ENCODE measurements at regions not wholly inside any gene's neighbourhood (a gene's known extent, or its start where the extent isn't known, plus 50 kb on each side); places are given as distances from the start of the nearest gene placed in this dataset.

- peaks cover 0 to 9% of the 10 kb centered on the region in 2 donors for H3K4me1 ChIP-seq (replicated peaks in 1 of 2)
- no peaks in the 10 kb centered on the region for H3K9me3 ChIP-seq (replicated peaks in 1 of 3)
- intact Hi-C loops (cut with DNase I): loop anchor here in 1 of 2 donors (10.0 kb wide), 1 partner anchor 49 kb away; no protein-coding TSS in a partner anchor
- H3K36me3 ChIP-seq (replicated peaks in 1 of 2): no peaks in the 10 kb centered on the region
- TF ChIP-seq, protein P1, sequence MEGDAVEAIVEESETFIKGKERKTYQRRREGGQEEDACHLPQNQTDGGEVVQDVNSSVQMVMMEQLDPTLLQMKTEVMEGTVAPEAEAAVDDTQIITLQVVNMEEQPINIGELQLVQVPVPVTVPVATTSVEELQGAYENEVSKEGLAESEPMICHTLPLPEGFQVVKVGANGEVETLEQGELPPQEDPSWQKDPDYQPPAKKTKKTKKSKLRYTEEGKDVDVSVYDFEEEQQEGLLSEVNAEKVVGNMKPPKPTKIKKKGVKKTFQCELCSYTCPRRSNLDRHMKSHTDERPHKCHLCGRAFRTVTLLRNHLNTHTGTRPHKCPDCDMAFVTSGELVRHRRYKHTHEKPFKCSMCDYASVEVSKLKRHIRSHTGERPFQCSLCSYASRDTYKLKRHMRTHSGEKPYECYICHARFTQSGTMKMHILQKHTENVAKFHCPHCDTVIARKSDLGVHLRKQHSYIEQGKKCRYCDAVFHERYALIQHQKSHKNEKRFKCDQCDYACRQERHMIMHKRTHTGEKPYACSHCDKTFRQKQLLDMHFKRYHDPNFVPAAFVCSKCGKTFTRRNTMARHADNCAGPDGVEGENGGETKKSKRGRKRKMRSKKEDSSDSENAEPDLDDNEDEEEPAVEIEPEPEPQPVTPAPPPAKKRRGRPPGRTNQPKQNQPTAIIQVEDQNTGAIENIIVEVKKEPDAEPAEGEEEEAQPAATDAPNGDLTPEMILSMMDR (IDR thresholded peaks at IDR 0.05): no peak
- no peak for TF ChIP-seq POLR2A (IDR thresholded peaks at IDR 0.05)
- WGBS, 4 donors: 87 to 93% (median 88%) methylated on average over 4 of the region's 4 CpGs
- no peak overlapping the region for H3K4me3 ChIP-seq
- no peak for DNase-seq
- H3K27me3 ChIP-seq: no peaks in the 10 kb centered on the region
- no peak overlapping the region for H3K27ac ChIP-seq
Observed at GRCh38 chr2:16604236-16604635, 61.4 kb downstream of the CYRIA start.

GRCh38 chr2:16591370-16591933 lies 74.2 kb downstream of the CYRIA start:
- H3K4me1 ChIP-seq (replicated peaks in 1 of 2): no peaks in the 10 kb centered on the region
- H3K36me3 ChIP-seq (replicated peaks in 1 of 2): no peaks in the 10 kb centered on the region
- H3K9me3 ChIP-seq (replicated peaks in 1 of 3): no peaks in the 10 kb centered on the region
- no peak overlapping the region for H3K27ac ChIP-seq
- WGBS, 4 donors: 82 to 96% (median 90%) methylated on average over 3 of the region's 3 CpGs
- H3K4me3 ChIP-seq: no peak overlapping the region
- intact Hi-C loops (cut with DNase I): no loop called here
- DNase-seq: no peak
- H3K27me3 ChIP-seq: no peaks in the 10 kb centered on the region
- TF ChIP-seq POLR2A (IDR thresholded peaks at IDR 0.05): no peak
- TF ChIP-seq, protein P1 (IDR thresholded peaks at IDR 0.05): no peak

DNA sequence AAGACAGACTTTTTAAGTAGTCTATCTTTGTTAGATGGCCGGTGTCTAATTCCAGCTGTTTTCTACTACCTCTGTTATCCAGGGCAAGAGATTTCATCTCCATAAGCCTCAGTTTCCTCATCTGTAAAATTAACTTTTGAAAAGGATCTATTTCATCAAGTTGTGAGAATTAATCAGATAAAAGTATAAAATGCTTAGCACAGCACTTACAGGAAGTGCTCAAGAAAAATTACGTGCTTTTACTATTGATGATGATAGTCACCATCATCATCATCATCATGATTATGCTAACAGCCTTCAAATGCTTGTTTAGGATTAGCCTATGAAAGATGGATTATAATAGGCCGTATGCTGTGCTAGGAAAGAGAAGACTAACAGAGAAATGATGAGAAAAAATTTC lies 76.2 kb downstream of the CYRIA start:
- H3K36me3 ChIP-seq (replicated peaks in 1 of 2): no peaks in the 10 kb centered on the region
- no peak overlapping the region for H3K4me3 ChIP-seq
- H3K4me1 ChIP-seq (replicated peaks in 1 of 2): no peaks in the 10 kb centered on the region
- TF ChIP-seq POLR2A (IDR thresholded peaks at IDR 0.05): no peak
- TF ChIP-seq, protein P1 (IDR thresholded peaks at IDR 0.05): no peak
- H3K27ac ChIP-seq: no peak overlapping the region
- WGBS, 4 donors: 85 to 92% (median 91%) methylated on average over 3 of the region's 3 CpGs
- no peaks in the 10 kb centered on the region for H3K27me3 ChIP-seq
- intact Hi-C loops (cut with DNase I): no loop called here
- DNase-seq: no peak
- H3K9me3 ChIP-seq (replicated peaks in 1 of 3): no peaks in the 10 kb centered on the region

DNA sequence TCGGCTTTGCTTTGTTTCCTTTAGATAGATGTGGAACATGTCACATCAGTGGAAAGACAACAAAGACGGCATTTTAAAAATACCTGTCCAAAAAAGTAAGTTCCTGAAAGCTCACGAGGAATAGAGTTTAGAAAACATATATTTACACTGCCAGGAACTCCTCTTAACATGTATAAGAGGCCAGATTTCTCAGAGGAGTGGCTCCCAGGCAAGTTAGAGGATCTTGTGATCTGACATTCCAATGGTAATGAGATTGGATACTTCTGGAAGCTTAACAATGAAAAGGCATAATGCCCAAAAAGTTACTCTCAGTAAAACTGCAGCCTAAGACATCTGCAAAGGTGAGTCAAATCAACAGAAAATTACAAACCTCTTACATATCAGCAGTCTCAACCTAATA lies 77.1 kb downstream of the CYRIA start:
- Histone ChIP-seq H3K9me3 (replicated peaks in 1 of 3) (no peaks in the 10 kb centered on the region), H3K4me1 (replicated peaks in 1 of 2) (no peaks in the 10 kb centered on the region), H3K4me3 (no peak overlapping the region), H3K27ac (no peak overlapping the region), H3K36me3 (replicated peaks in 1 of 2) (no peaks in the 10 kb centered on the region), H3K27me3 (no peaks in the 10 kb centered on the region)
- 87 to 96% (median 92%) methylated on average over 3 of the region's 3 CpGs for WGBS, 4 donors
- TF ChIP-seq, protein P1 (IDR thresholded peaks at IDR 0.05): no peak
- TF ChIP-seq POLR2A (IDR thresholded peaks at IDR 0.05): no peak
- no peak for DNase-seq
- intact Hi-C loops (cut with DNase I): no loop called here
